AG09319 (cell line): ENCODE measurements at regions not wholly inside any gene's neighbourhood (a gene's known extent, or its start where the extent isn't known, plus 50 kb on each side); places are given as distances from the start of the nearest gene placed in this dataset.

Experiments
- DNase-seq: peaks from one replicate; pipeline ENCODE4 v3.0.0-alpha.2; 2010; ENCODE audit warnings: low read depth; ENCODE audit errors: extremely low read depth
- CTCF ChIP-seq: IDR thresholded peaks from 2 replicates; pipeline ENCODE4 v1.5.1; 2011; ENCODE audit warnings: low read depth, mild to moderate bottlenecking, inconsistent platforms, low read length, moderate library complexity

- no peak for TF ChIP-seq CTCF
- DNase-seq, result no peak
These were observed 310.9 kb downstream of the ACTL7B start for GRCh38 chr9:108544866-108545265.

- DNase-seq, result no peak
- no peak for TF ChIP-seq CTCF
These were observed 312.5 kb downstream of the ACTL7B start for GRCh38 chr9:108543251-108543778.

GRCh38 chr9:108537756-108538155, 318.0 kb downstream of the ACTL7B start:
- no peak for DNase-seq
- no peak for TF ChIP-seq CTCF

- no peak for DNase-seq
- TF ChIP-seq CTCF, result no peak
These were observed 318.8 kb downstream of the ACTL7B start for GRCh38 chr9:108536836-108537601.

GRCh38 chr9:108535526-108535925, 320.3 kb downstream of the ACTL7B start:
- no peak for DNase-seq
- peak; percentile 25 for TF ChIP-seq CTCF

GRCh38 chr9:108534741-108535140, 321.0 kb downstream of the ACTL7B start:
- no peak for TF ChIP-seq CTCF

GRCh38 chr9:108530141-108530540, 325.6 kb downstream of the ACTL7B start:
- TF ChIP-seq CTCF, result no peak
- no peak for DNase-seq

More at GRCh38 chr9:108534741-108535140, 321.0 kb downstream of the ACTL7B start:
- peak; percentile 54 for DNase-seq
